HUDEP-2 (cell line): ENCODE measurements at regions not wholly inside any gene's neighbourhood (a gene's known extent, or its start where the extent isn't known, plus 50 kb on each side); places are given as distances from the start of the nearest gene placed in this dataset.
"Not testable (repeated sequence)": the region's sequence is repeated elsewhere in the genome, so short reads cannot be mapped to it uniquely, and the experiment has no call there.

Source experiments
- DNase-seq, 76 experiments: peaks; one replicate each; lab custom pipeline; 2025; ENCODE audit not compliant: unreplicated experiment in 76 of 76; lab: John Stamatoyannopoulos, UW

DNA sequence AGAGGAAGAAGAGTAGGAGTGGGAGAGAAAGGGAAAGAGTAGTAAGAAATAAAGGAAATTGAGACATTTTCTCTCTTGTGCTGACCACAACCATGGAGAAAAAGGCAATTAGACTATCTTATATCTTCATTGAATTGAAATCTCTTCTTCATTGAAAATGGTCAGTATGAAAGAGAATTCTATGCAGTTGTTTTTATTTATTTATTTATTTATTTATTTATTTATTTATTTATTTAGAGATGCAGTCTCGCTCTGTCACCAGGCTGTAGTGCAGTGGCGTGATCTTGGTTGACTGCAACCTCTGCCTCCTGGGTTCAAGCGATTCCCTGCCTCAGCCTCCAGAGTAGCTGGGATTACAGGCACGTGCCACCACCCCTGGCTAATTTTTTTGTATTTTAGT, 447.1 kb downstream of the PTPRC start:
- no peak for DNase-seq

DNA sequence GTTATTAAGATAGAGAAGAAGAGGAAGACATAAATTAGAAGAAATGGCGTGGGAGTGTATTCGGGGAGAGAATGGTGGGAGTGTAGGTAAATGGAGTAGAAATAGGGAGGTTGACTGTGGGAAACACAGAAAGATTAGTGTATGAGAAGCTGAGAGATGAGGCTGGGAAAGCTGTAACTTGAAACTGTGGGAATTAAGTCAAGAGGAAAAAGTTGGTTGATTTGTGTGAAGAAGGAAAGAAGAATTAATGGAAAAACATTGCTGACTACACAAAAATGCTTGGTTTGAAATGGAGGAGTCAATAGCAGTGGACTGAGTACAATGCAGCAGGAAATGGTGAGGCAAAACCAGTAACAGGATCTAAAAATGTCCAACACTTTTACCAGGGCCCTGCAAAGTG, 448.3 kb downstream of the PTPRC start:
- DNase-seq = no peak

DNA sequence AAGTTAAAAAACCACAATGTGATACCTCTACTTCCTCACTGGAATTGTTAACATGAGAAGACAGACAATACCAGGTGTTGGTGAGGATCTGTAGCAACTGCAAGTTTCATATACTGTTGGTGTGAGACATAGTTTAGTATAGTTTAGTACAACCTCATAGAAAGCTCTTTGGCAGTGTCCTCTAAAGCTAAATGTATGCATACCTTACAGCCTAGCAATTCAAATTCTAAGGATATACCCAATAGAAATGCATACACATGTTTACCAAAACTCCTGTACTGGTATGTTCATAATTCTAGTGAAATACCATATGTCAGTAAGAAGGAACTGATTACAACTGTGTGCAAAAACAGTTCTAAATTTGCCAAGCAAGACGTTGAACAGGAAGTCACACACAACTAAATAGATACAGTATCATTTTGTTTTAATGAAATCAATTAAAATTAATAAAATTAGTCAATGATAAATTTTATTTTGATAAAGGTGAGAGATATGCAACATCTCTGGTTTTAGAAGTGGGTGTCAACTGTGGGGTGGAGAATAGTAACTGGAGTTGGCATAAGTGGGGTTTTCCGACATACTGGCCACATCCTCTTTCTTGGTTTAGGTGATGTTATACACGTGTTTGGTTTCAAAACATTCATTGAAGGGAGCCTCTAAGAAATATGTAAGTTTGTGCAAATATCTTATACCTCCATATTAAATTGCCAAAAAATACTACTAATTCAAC, 450.7 kb downstream of the PTPRC start:
- DNase-seq = no peak

GRCh38 chr1:199095628-199096027, 456.8 kb downstream of the PTPRC start:
- not testable (repeated sequence) for DNase-seq

DNA sequence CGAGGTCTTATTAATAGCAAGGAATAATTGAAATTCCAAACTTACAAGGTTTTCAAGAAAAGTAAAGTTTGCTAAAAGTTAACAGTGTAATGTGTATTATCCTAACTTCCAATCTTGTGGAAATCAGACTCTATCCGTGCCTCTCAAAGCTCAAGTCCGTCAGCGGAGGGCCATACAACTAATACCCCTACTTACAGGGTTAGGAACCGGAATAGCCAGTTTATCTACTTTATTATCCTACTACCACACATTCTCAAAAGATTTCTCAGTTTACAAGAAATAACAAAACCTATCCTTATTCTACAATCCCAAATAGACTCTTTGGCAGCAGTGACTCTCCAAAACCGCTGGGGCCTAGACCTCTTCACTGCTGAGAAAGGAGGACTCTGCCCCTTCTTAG, 457.8 kb downstream of the PTPRC start:
- no peak for DNase-seq

DNA sequence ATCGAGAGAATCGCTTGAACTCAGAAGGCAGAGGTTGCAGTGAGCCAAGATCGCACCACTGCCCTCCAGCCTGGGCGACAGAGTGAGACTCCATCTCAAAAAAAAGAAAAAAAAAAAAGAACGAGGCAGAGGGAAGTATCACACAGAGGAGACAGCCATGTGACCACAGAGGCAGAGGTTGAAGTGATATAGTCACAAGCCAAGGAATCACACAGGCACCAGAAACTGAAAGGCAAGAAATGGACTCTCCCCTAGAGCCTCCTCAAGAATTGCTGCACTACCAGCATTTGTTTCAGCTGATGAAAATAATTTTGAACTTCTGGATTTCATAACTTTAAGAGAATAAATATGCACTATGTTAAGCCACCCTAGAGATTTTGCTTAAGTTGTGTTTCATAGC, 459.6 kb downstream of the PTPRC start:
- DNase-seq = no peak

DNA sequence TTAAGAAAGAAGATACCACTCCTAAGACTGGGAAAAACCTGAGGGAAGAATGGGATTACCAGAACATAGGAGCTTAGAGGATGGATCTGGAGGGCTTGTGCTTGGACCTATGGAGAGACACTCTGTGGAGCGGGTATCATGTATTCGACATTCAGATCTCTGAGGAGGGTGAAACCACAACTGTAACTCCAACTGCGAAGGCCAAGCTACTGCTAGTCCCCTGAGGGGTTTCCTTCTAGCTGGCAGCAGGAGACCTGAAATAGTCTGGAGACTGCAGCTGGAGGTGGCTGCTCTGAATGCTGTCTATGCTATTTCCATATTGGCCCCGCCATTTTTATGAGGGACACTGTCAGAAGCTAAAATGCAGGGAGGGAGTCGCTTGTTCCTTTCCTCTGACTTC, 462.3 kb downstream of the PTPRC start:
- no peak for DNase-seq

GRCh38 chr1:199101635-199102034, 462.8 kb downstream of the PTPRC start:
- DNase-seq = no peak

GRCh38 chr1:199102239-199102638, 463.4 kb downstream of the PTPRC start:
- DNase-seq = no peak

- DNase-seq = no peak
These were observed 470.3 kb downstream of the PTPRC start for GRCh38 chr1:199109160-199109559.

DNA sequence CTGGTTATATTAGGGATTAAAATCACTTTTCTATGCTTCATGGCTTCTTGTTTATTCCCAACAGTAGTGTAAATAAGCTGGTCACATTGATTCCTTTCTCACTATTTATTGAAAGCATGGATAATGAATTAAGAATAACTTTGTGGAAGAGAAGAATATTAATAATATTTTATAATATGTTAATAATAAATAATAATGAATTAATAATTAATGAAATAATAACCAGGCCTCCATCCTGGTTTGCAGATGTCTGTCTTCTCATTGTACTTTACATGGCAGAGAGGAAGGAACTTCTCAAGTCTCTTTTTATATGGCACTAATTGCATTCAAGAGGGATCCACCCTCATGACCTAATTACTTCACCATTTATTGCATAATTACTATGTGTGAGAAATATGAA, 473.5 kb downstream of the PTPRC start:
- DNase-seq = no peak

DNA sequence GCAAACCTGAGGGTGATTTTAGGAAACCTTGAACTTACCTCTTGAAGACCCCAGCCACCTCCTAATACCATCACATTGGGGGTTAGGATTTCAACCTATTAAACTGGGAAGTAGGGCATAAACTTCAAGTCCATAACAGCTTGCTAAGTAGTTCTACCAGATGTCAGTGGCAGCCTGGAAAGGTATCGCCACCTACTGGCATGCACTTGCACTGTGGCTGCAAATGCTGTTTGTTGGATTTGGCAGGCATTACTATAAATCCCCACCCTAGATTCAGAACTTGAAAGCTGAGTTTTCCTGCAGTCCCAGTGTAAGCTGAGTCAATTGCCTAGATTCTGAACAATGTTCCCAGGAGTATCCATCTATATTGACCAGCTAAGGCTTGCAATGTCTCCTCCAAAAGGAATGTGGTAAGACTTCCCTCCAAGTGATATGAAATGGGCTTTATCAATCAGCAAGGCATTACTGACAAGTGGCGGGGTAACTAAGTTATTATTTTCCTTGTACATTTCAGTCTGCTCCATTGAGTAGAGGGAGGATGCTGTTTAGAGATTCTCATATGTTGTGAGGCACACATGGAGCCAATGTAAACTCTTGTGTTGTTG, 474.5 kb downstream of the PTPRC start:
- peak in 48 of 76 experiments; percentile 1 to 72 (median 20) for DNase-seq

DNA sequence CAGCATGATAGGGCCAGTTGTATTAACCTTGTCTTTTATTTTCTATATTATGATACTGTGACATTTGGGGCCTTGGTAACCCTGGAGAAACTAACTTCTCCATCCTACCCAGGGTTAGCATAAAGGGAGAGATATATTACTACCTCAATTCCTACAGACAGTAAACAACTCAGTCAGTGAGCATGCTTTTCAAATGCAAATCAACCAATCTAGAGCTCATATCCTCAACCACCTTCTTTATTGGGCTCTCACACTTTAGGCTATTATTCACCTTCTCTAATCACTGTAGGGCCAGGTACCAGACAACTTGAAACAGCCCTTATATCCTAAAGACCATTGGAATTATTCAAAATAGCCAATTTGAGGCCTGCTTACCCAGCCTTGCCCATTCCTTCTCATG, 477.6 kb downstream of the PTPRC start:
- no peak for DNase-seq

- no peak for DNase-seq
These were observed 482.2 kb downstream of the PTPRC start for GRCh38 chr1:199121047-199121446.

DNA sequence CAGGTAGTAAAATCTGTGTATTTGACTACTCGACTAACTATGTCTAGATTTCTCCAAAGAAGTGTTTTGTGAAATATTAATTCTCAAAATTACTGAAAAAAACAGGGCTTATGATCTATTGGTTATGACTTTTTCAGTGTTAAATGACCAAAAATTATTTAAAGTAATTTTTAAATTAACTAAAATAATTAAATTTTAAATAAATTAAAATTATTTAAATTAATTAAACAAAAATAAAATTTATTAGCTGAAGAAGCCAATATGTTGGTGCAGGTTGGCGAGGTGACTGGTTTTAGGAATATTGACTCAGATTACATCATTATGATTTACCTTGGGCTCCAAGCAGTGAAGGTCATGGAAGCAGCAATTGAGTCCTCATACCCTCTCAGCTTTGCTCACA, 483.2 kb downstream of the PTPRC start:
- DNase-seq = no peak

DNA sequence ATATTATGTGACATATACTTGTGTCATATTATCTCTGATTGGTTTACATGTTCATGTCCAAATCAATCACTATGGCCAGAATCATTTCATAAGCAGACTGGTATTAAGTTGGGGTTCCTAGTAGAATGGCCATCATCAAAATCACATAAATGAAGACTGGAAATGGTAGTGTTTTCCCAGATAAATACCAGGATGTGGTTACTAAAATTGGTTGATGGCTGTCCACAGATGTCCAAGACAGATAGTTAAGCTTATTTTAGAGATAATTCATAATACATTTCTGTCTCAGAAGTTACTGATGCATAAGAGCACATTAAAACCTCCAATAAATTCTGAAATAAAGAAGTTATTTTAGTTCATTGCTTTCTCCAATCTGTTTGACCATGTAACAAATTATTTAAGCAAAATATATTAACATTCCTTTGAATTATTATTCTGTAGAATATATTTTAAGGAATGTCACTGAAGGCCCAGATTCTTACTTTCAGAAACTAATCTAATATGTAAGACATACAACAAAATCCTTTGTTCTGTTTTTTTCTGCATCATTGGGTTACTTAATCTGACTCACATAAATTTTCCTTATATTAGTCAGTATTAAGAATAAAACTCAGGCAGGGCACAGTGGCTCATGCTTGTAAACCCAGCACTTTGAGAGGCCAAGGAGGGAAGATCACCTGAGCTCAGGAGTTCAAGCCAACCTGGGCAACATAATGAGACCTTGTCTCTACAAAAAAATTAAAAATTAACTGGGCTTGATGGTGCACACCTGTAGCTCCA, 483.9 kb downstream of the PTPRC start:
- no peak for DNase-seq

- DNase-seq = no peak
These were observed 484.8 kb downstream of the PTPRC start for GRCh38 chr1:199123615-199124014.

DNA sequence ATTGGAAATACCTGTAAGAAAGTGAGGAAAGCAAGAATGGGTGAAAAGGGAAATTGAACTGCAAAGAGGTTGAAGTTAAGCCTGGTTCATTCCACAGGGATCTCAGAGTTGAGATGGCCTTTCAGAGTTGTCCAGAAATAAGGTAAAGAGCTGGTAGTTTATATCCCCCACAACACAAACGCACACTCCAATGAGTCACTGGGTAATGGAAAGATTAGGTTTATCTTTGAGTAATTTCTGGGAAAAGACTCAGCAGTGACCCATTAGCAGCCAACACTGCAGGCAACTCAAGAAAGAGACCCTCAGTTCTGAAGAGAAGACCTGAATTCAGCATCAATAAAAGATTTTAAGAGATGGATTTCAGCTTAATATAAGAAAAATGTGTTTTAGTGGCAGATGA, 485.5 kb downstream of the PTPRC start:
- DNase-seq = no peak

GRCh38 chr1:199129247-199129646, 490.4 kb downstream of the PTPRC start:
- DNase-seq = no peak

- DNase-seq = no peak
These were observed 493.2 kb downstream of the PTPRC start for GRCh38 chr1:199132006-199132405.

- no peak for DNase-seq
These were observed 497.1 kb downstream of the PTPRC start for GRCh38 chr1:199135901-199136300.

- DNase-seq = no peak
These were observed 499.2 kb downstream of the PTPRC start for GRCh38 chr1:199138061-199138460.
